Gastrocnemius medialis (tissue), 4 donors: ENCODE measurements at regions not wholly inside any gene's neighbourhood (a gene's known extent, or its start where the extent isn't known, plus 50 kb on each side); places are given as distances from the start of the nearest gene placed in this dataset.
"Not testable (repeated sequence)": the region's sequence is repeated elsewhere in the genome, so short reads cannot be mapped to it uniquely, and the experiment has no call there.

ENCODE experiments used
- ATAC-seq, 2 donors: fragments of 150-250 bp; one replicate each; pipeline ENCODE4 v1.9.1; 2016
- DNase-seq, 2 donors: peaks; one replicate each; pipeline ENCODE4 v3.0.0-alpha.2; 2019
- H3K27ac ChIP-seq, 4 donors: fragments of 200-600 bp; sonication (generic); 1 replicate in 1 of 4; 2 replicates in 3 of 4; pipeline ENCODE4 v1.5.1; 2016 to 2018; ENCODE audit warnings: mild to moderate bottlenecking in 2 of 4, moderate library complexity in 1 of 4
- H3K27me3 ChIP-seq, 3 donors: fragments of 200-600 bp; sonication (generic) in 2 of 3; 1 replicate in 1 of 3; 2 replicates in 2 of 3; pipeline versions ENCODE4 v1.5.1 to v1.6.0; 2016 to 2019; ENCODE audit warnings: mild to moderate bottlenecking in 1 of 3, moderate library complexity in 1 of 3
- H3K36me3 ChIP-seq, 2 donors: fragments of 200-600 bp; sonication (generic) in 1 of 2; one replicate each; pipeline ENCODE4 v1.5.1; 2017 to 2018
- H3K4me1 ChIP-seq, 2 donors: fragments of 200-600 bp; sonication (generic) in 1 of 2; one replicate each; pipeline ENCODE4 v1.5.1; 2016 to 2017; ENCODE audit warnings: mild to moderate bottlenecking in 2 of 2
- H3K4me3 ChIP-seq, 4 donors: fragments of 200-600 bp; sonication (generic) in 3 of 4; 1 replicate in 1 of 4; 2 replicates in 3 of 4; pipeline ENCODE4 v1.5.1; 2016 to 2019; ENCODE audit warnings: mild to moderate bottlenecking in 2 of 4
- H3K9me3 ChIP-seq, 3 donors: fragments of 200-600 bp; sonication (generic) in 2 of 3; 1 replicate in 1 of 3; 2 replicates in 2 of 3; pipeline ENCODE4 v1.5.1; 2016 to 2019
- POLR2A ChIP-seq, 2 donors: fragments of 450-650 bp; IDR thresholded peaks; one replicate each; pipeline ENCODE4 v1.6.1; 2017; ENCODE audit warnings: antibody characterized with exemption in 2 of 2, mild to moderate bottlenecking in 2 of 2, moderate library complexity in 2 of 2
- in situ Hi-C, 4 donors: fragments of 200-750 bp; cut with MboI; loops; one replicate each; pipeline versions ENCODE4 v1.15.0 to v1.8.0; 2017; ENCODE audit warnings: low sequenced_read_pairs in 4 of 4
- intact Hi-C: fragments of 100-400 bp; cut with DNase I; formaldehyde crosslinking; loops from one replicate; pipeline ENCODE4 v1.15.1; 2023; ENCODE audit warnings: low total_unique reads
- TF ChIP-seq, protein P1 (sequence below), 5 experiments: fragments of 450-650 bp in 3 of 5; fragments of 200-600 bp in 2 of 5; sonication (generic) in 2 of 5; IDR thresholded peaks in 4 of 5; conservative IDR thresholded peaks in 1 of 5; 1 replicate in 4 of 5; 2 replicates in 1 of 5; pipeline ENCODE4 v1.5.1; 2016 to 2019; ENCODE audit warnings: antibody characterized with exemption in 5 of 5, mild to moderate bottlenecking in 3 of 5, moderate library complexity in 3 of 5

DNA sequence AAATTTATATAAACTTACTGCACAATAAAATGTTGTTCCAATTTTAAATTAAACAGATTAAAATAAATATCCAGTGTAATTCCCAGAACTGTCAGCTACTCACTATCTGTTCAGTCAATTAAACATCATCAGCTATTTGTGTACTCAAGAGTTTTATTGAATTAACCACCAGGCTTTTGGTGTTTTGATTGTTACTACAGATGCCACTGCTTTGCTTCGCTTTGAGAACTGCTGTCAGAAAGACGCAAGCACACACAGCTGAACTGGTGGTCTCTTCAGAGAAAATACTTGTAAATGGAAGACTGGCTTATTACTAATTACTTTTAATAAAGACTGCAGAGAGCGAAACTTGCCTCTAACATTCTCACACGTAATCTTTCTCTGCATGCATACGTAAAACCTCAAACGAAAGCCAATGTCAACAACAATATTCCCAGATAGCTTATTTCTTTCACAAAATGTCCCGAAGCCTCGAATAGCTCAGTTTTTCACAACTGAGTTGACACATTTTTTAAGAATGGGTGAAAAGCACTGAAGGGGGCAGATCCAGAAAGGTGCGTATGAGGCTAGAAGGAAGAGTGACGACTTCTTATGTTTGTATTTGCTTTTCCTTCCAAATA is 259.6 kb upstream of the RPS23 start:
- Histone ChIP-seq H3K36me3 (no peaks in the 10 kb centered on the region), H3K27me3 (no peaks in the 10 kb centered on the region), H3K27ac (no peak overlapping the region), H3K9me3 (no peaks in the 10 kb centered on the region), H3K4me1 (no peaks in the 10 kb centered on the region), H3K4me3 (no peak overlapping the region)
- no peak for DNase-seq
- no peak for ATAC-seq
- intact Hi-C loops, result no loop called here
- in situ Hi-C loops, result no loop called here
- TF ChIP-seq POLR2A (IDR thresholded peaks at IDR 0.05), result no peak
- TF ChIP-seq, protein P1, sequence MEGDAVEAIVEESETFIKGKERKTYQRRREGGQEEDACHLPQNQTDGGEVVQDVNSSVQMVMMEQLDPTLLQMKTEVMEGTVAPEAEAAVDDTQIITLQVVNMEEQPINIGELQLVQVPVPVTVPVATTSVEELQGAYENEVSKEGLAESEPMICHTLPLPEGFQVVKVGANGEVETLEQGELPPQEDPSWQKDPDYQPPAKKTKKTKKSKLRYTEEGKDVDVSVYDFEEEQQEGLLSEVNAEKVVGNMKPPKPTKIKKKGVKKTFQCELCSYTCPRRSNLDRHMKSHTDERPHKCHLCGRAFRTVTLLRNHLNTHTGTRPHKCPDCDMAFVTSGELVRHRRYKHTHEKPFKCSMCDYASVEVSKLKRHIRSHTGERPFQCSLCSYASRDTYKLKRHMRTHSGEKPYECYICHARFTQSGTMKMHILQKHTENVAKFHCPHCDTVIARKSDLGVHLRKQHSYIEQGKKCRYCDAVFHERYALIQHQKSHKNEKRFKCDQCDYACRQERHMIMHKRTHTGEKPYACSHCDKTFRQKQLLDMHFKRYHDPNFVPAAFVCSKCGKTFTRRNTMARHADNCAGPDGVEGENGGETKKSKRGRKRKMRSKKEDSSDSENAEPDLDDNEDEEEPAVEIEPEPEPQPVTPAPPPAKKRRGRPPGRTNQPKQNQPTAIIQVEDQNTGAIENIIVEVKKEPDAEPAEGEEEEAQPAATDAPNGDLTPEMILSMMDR (IDR thresholded peaks at IDR 0.05 in 4 of 5, conservative IDR thresholded peaks at IDR 0.05 in 1 of 5), result no peak

DNA sequence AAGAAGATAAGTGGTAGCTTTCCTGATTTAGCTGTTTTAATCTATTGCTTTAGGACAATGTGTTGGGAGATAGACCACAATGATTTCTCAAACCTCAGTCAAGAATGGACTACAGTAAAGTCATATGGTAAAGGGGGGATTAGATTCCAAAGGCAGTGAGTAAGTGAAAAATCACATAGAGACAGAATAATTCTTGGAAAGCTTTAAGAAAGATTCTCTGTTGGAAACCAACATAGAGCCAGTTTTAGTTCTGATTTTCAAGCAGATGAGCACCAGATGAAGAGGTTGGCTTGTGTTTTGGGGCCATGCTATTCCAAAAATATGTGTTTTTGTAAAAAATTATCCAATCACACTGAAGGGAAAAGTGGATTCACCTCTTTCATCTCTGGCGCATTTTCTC is 256.8 kb upstream of the RPS23 start:
- no peaks in the 10 kb centered on the region for H3K9me3 ChIP-seq
- H3K27ac ChIP-seq, result no peak overlapping the region
- H3K4me1 ChIP-seq, result no peaks in the 10 kb centered on the region
- ATAC-seq (no peak), DNase-seq (no peak)
- intact Hi-C loops, result no loop called here
- no peaks in the 10 kb centered on the region for H3K27me3 ChIP-seq
- in situ Hi-C loops, result no loop called here
- no peak for TF ChIP-seq POLR2A (IDR thresholded peaks at IDR 0.05)
- TF ChIP-seq, protein P1 (IDR thresholded peaks at IDR 0.05 in 4 of 5, conservative IDR thresholded peaks at IDR 0.05 in 1 of 5), result no peak
- H3K36me3 ChIP-seq, result no peaks in the 10 kb centered on the region
- no peak overlapping the region for H3K4me3 ChIP-seq

DNA sequence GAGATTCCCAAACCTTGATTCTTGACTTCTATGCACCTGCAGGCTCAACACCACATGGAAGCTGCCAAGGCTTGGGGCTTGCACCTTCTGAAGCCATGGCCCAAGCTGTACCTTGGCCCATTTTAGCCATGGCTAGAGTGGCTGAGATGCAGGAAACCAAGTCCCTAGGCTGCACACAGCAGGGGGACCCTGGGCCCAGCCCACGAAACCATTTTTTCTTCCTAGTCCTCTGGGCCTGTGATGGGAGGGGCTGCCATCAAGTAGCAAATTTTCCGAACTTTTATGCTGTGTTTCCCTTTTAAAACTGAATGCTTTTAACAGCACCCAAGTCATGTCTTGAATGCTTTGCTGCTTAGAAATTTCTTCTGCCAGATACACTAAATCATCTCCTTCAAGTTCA is 253.9 kb upstream of the RPS23 start:
- in situ Hi-C loops, ATAC-seq: not testable (repeated sequence)

DNA sequence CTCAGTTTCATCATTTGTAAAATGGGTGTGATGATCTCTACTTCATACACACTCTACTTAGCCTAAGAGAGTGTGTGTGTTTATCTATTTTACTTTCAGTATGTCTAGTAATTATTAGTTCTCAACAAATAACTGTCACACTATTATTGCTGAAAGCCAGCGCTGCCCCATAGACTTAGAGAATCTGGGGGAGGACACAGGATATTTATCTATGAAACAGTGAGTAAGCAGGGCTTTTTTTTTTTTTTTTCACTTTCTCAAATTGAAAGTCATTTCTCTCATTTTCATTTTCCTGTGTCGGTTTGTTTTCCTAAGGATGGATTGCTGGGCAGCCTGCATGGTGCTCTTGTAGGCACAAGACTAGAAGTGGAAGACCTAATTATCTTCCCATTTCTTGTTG is 248.4 kb upstream of the RPS23 start:
- DNase-seq, result no peak

More for the DNA sequence above, 253.9 kb upstream of the RPS23 start:
- H3K27me3 ChIP-seq, H3K36me3 ChIP-seq, H3K9me3 ChIP-seq, H3K4me3 ChIP-seq, intact Hi-C loops, H3K27ac ChIP-seq, H3K4me1 ChIP-seq, DNase-seq: not testable (repeated sequence)

DNA sequence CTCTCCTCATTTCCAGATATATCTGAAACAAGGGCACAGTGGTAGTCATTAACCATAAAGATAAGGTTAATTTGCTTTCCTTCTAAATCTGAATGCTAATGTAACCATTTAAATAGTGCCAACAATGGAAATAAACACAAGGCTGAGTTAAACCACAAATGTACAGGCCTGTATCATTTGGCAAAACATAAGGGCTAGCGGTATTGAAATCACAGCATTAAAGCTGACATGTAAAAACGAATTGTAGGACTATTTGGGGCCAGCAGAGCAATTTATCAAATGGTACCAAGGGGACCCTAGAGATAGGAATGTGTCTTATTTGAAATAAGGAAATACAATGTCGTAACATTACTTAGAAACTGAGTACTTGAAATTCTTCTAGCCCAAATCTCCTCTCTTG is 247.5 kb upstream of the RPS23 start:
- no peak overlapping the region for H3K4me3 ChIP-seq
- no peak for TF ChIP-seq POLR2A (IDR thresholded peaks at IDR 0.05)
- TF ChIP-seq, protein P1 (IDR thresholded peaks at IDR 0.05 in 4 of 5, conservative IDR thresholded peaks at IDR 0.05 in 1 of 5), result no peak
- H3K36me3 ChIP-seq, result no peaks in the 10 kb centered on the region
- ATAC-seq (no peak), DNase-seq (no peak)
- H3K27ac ChIP-seq, result no peak overlapping the region
- in situ Hi-C loops (no loop called here), intact Hi-C loops (no loop called here)
- no peaks in the 10 kb centered on the region for H3K4me1 ChIP-seq
- no peaks in the 10 kb centered on the region for H3K27me3 ChIP-seq
- no peaks in the 10 kb centered on the region for H3K9me3 ChIP-seq

More for the DNA sequence above, 248.4 kb upstream of the RPS23 start:
- Histone ChIP-seq H3K9me3 (no peaks in the 10 kb centered on the region), H3K36me3 (no peaks in the 10 kb centered on the region), H3K4me1 (no peaks in the 10 kb centered on the region), H3K27me3 (no peaks in the 10 kb centered on the region), H3K27ac (no peak overlapping the region), H3K4me3 (no peak overlapping the region)
- no peak for ATAC-seq
- intact Hi-C loops (no loop called here), in situ Hi-C loops (no loop called here)
- TF ChIP-seq POLR2A (IDR thresholded peaks at IDR 0.05), result no peak
- TF ChIP-seq, protein P1 (IDR thresholded peaks at IDR 0.05 in 4 of 5, conservative IDR thresholded peaks at IDR 0.05 in 1 of 5), result no peak
